ENCODE measurements at regions not wholly inside any gene's neighbourhood (a gene's known extent, or its start where the extent isn't known, plus 50 kb on each side); places are given as distances from the start of the nearest gene placed in this dataset.

GRCh38 chr13:106867249-106867648 lies 299.3 kb upstream of the ARGLU1 start:
- H3K79me2 ChIP-seq (ENCODE audit: insufficient read depth, low read depth) = no peaks in the 10 kb centered on the region
- H2AFZ ChIP-seq (ENCODE audit: low read depth) = no peak overlapping the region
- H3K36me3 ChIP-seq (ENCODE audit: insufficient read depth) = no peaks in the 10 kb centered on the region
- H3K27ac ChIP-seq = no peak overlapping the region
- no peaks in the 10 kb centered on the region for H3K27me3 ChIP-seq (ENCODE audit: insufficient read depth, low read depth)
- no peaks in the 10 kb centered on the region for H3K4me1 ChIP-seq (ENCODE audit: low read depth, poor library complexity, severe bottlenecking)
- no peak overlapping the region for H3K4me3 ChIP-seq (IDR thresholded peaks at IDR 0.05; ENCODE audit: insufficient read depth, low read depth, low read length)
- H3K4me2 ChIP-seq = no peak overlapping the region
- H4K20me1 ChIP-seq (ENCODE audit: insufficient read depth) = no peaks in the 10 kb centered on the region
- no peak for TF ChIP-seq CTCF (conservative IDR thresholded peaks at IDR 0.05; ENCODE audit: low read depth, low read length)
- H3K9ac ChIP-seq = no peak overlapping the region

- Histone ChIP-seq H4K20me1 (ENCODE audit: insufficient read depth) (no peaks in the 10 kb centered on the region), H3K9ac (no peak overlapping the region), H2AFZ (ENCODE audit: low read depth) (no peak overlapping the region), H3K4me3 (IDR thresholded peaks at IDR 0.05; ENCODE audit: insufficient read depth, low read depth, low read length) (no peak overlapping the region), H3K4me1 (ENCODE audit: low read depth, poor library complexity, severe bottlenecking) (no peaks in the 10 kb centered on the region), H3K27me3 (ENCODE audit: insufficient read depth, low read depth) (no peaks in the 10 kb centered on the region), H3K4me2 (no peak overlapping the region), H3K27ac (no peak overlapping the region), H3K79me2 (ENCODE audit: insufficient read depth, low read depth) (no peaks in the 10 kb centered on the region), H3K36me3 (ENCODE audit: insufficient read depth) (no peaks in the 10 kb centered on the region)
- no peak for TF ChIP-seq CTCF (conservative IDR thresholded peaks at IDR 0.05; ENCODE audit: low read depth, low read length)
Observed at GRCh38 chr13:106865716-106866440, 297.9 kb upstream of the ARGLU1 start.

- H3K4me1 ChIP-seq (ENCODE audit: low read depth, poor library complexity, severe bottlenecking) = no peaks in the 10 kb centered on the region
- H3K27me3 ChIP-seq (ENCODE audit: insufficient read depth, low read depth) = no peaks in the 10 kb centered on the region
- H3K27ac ChIP-seq = no peak overlapping the region
- no peak for TF ChIP-seq CTCF (conservative IDR thresholded peaks at IDR 0.05; ENCODE audit: low read depth, low read length)
- H4K20me1 ChIP-seq (ENCODE audit: insufficient read depth) = no peaks in the 10 kb centered on the region
- no peak overlapping the region for H3K9ac ChIP-seq
- no peaks in the 10 kb centered on the region for H3K36me3 ChIP-seq (ENCODE audit: insufficient read depth)
- no peak overlapping the region for H3K4me3 ChIP-seq (IDR thresholded peaks at IDR 0.05; ENCODE audit: insufficient read depth, low read depth, low read length)
- no peak overlapping the region for H2AFZ ChIP-seq (ENCODE audit: low read depth)
- H3K4me2 ChIP-seq = no peak overlapping the region
- H3K79me2 ChIP-seq (ENCODE audit: insufficient read depth, low read depth) = no peaks in the 10 kb centered on the region
Observed at GRCh38 chr13:106859533-106859904, 291.6 kb upstream of the ARGLU1 start.

- TF ChIP-seq CTCF (conservative IDR thresholded peaks at IDR 0.05; ENCODE audit: low read depth, low read length) = no peak
- H3K27me3 ChIP-seq (ENCODE audit: insufficient read depth, low read depth) = no peaks in the 10 kb centered on the region
- no peak overlapping the region for H3K4me3 ChIP-seq (IDR thresholded peaks at IDR 0.05; ENCODE audit: insufficient read depth, low read depth, low read length)
- H3K4me1 ChIP-seq (ENCODE audit: low read depth, poor library complexity, severe bottlenecking) = no peaks in the 10 kb centered on the region
- H3K27ac ChIP-seq = no peak overlapping the region
- H4K20me1 ChIP-seq (ENCODE audit: insufficient read depth) = no peaks in the 10 kb centered on the region
- H3K79me2 ChIP-seq (ENCODE audit: insufficient read depth, low read depth) = no peaks in the 10 kb centered on the region
- no peak overlapping the region for H2AFZ ChIP-seq (ENCODE audit: low read depth)
- no peaks in the 10 kb centered on the region for H3K36me3 ChIP-seq (ENCODE audit: insufficient read depth)
- no peak overlapping the region for H3K9ac ChIP-seq
- H3K4me2 ChIP-seq = no peak overlapping the region
Observed at GRCh38 chr13:106858903-106859532, 291.1 kb upstream of the ARGLU1 start.

Measured in KMS-11 (cell line).